ENCODE measurements at regions not wholly inside any gene's neighbourhood (a gene's known extent, or its start where the extent isn't known, plus 50 kb on each side); places are given as distances from the start of the nearest gene placed in this dataset.
"Not testable (repeated sequence)": the region's sequence is repeated elsewhere in the genome, so short reads cannot be mapped to it uniquely, and the experiment has no call there.

- no peak for DNase-seq
Observed at GRCh38 chr20:40309731-40310130, 379.3 kb downstream of the MAFB start.

GRCh38 chr20:40307997-40308396 lies 381.0 kb downstream of the MAFB start:
- no peak for DNase-seq

DNA sequence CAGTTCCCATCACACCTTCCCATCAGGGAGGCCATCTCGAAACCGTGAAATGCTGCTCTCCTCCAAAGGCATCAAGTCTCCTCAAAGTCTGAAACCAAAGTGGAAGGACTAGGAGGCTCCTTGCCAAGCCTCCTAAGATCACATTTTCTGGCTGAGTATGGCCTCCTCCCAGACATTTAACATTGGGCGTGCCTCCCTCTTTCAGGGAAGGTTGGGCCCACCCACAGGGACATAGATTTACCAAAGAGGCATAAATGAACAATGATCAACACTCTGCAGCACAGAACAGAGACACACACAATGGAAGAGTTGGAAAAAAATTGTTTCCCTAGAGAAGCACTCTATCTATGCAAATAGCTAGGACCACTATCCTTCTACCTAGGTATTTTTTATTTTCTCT lies 381.8 kb downstream of the MAFB start:
- DNase-seq = no peak

GRCh38 chr20:40305303-40305702 lies 383.7 kb downstream of the MAFB start:
- DNase-seq = no peak

DNA sequence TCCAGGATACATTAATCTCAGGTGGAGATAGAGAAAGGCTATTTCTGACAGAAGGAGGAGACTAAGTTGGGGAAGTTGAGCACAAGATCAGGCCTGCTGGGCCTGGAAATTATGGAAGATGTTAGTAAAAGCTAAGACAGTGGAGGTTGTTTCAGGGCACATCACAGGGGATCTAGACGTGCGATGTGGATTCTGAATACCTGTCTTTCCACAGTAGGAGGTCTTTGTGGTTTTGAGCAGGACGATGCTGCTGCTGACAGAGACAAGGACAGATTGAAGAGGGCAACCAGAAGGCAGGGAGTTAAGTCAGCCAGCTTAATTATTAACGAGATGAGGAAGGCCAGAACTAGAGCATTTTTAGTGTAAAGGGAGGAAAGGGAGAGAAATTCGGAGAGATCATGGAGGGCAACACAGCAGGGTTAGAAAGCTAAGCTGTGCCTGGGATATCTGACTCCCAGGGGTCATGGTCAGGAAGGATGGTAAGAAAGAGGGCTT lies 384.9 kb downstream of the MAFB start:
- DNase-seq = no peak

GRCh38 chr20:40294747-40295146 lies 394.3 kb downstream of the MAFB start:
- DNase-seq = no peak

DNA sequence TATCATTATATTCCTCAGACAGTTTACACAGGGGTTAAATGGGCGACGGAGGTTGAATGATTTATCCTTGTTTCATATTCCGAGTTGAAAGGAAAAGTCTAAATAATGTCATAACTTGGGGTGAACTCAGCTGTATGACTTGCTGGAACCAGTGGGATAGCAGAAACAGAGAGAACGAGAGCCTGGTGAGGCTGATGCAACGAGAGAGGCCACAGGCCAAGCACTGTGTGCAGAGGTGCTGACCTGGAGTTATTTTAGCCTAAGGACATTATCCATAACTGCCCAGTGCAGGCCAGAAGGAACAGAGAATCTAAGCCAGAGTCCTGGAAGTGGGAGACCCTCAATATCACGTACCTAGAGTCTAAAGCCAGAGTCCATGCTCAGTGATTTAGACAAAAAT lies 394.9 kb downstream of the MAFB start:
- no peak for DNase-seq

DNA sequence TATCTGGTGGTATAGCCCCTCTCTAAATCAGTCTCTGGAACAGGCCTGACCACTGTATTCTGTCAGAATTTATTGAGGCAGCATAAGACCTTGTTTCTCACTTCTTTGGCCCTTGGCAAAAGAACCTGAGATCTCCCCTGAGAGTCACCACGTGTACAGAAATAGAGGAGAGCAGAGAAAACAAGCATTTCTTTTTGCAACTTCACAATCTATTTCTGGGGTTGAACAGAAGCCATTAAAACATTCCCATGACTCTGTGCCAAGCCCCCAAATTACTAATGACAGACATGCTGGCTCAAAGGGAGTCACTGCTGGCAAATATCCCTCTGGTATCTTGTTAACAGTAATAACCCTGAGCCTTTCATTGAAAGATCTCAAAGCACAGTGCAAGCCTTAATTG lies 395.3 kb downstream of the MAFB start:
- no peak for DNase-seq

GRCh38 chr20:40291493-40292135 lies 397.4 kb downstream of the MAFB start:
- DNase-seq = no peak

- DNase-seq = no peak
Observed at GRCh38 chr20:40287683-40288082, 401.4 kb downstream of the MAFB start.

- DNase-seq = no peak
Observed at GRCh38 chr20:40286975-40287531, 402.0 kb downstream of the MAFB start.

DNA sequence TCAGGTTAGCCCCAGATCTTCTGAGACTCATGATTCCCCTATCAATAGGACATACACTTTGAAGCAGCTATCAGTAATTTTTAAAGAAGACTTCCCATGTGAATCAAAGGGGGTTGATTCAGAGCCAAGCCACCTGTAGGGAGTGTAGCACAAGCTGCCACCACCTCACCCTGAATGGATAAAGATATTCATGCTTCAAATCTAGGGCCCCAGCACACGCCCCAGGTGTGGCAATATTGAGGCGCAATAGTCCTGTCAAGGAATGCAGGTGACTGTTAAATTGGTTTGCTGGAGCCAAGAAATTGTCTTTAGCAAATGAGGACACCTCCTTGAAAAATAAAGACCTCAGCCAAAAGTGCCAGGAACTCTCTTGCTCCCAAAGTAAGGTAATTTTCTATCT lies 404.4 kb downstream of the MAFB start:
- DNase-seq = no peak

GRCh38 chr20:40283689-40284088 lies 405.3 kb downstream of the MAFB start:
- DNase-seq = no peak

- no peak for DNase-seq
Observed at GRCh38 chr20:40282941-40283340, 406.1 kb downstream of the MAFB start.

GRCh38 chr20:40282541-40282940 lies 406.5 kb downstream of the MAFB start:
- no peak for DNase-seq

DNA sequence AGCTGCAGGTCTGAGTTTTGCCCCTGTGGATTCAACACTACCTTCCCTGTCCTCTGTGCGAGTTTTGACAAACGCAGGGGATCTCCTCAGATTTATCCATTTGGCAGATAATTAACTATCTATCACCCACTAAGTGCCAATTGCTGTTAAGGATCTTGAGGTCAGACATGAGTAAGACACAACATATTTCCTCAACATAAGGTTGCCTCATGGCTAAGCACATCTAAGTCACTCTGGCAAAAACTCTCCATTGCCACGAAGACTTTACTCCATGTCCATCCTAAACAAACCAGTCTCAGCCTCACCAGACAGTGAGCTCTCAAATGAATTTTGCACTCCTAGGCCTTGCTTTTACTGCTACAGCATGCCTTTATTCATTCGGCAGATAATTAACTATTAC lies 408.4 kb downstream of the MAFB start:
- no peak for DNase-seq

DNA sequence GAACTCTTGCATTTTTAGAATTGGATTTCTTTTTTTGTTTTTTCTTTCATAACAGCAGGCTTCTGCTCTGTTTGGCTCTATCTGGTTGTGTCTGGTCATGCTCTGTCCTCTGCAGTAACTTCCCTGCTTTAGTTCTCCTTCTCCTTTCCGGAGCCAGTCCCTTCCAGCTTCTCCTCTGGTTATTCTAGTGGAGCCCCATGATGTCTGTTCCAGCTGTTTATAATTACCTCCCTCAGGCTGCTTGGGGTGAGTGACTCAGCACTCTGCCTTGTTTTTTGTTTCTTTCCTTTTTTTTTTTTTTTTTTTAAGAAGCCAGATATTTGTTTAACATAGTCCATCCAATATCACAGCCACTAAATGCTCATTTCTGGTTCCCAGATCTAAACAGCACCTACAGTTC lies 409.6 kb downstream of the MAFB start:
- DNase-seq = peak; percentile 35

DNA sequence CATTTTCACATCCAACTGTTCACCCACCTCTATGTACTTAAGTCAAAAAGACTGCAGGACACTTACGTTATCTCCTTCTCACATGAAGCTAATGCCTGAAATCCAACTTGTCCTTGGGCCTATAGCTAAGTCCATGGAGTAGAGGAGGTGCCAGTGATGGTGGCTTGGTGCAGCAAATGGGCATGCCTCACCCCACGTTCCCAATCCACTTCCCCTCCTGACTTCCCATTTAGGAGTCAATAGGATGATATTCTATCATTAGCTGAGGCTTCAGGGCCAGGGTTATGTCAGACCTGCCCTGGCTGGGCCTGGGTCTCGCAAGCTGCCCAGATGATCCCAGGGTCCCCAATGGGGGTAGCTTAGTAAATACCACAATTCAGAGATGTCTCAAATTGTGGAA lies 410.4 kb downstream of the MAFB start:
- no peak for DNase-seq

DNA sequence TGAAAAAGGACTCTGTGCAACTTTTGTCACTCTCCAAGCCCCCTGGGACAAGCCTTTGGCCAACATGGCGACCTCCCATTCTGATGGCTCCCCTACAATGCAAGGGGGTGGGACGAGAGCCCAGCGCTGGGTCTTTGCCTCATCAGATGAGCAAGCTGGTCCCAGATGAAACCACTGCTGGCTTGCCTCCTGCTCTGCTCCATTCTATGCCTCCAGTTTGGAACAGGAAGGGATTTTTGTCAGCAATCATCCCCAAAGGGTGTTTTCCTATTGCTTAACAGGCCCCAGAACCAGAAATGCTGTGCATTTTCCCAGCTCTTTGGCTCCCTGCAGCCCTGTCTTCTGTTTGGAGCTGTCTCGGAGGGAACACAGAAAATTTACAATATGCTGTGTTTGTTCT lies 412.7 kb downstream of the MAFB start:
- no peak for DNase-seq

DNA sequence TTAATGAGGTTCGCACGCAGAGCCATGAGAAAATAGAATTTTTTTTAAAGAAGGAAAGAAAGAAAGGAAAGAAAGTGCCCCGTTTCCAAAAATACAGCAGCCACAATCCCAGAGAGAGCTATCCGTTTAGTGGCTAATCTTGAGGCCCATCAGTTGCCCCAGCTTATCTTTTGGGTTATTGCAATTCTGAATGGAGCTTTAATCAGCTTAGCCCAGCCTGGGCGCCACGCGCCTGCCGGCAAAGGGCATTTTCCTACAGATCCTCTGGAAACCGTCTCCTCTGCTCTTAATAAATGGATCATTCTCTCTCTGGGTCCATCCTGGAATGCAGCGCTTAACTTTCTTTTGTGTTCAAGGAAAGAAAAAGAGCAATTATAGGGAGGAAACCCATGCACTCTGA lies 413.3 kb downstream of the MAFB start:
- no peak for DNase-seq

GRCh38 chr20:40274912-40275533 lies 414.0 kb downstream of the MAFB start:
- no peak for DNase-seq

DNA sequence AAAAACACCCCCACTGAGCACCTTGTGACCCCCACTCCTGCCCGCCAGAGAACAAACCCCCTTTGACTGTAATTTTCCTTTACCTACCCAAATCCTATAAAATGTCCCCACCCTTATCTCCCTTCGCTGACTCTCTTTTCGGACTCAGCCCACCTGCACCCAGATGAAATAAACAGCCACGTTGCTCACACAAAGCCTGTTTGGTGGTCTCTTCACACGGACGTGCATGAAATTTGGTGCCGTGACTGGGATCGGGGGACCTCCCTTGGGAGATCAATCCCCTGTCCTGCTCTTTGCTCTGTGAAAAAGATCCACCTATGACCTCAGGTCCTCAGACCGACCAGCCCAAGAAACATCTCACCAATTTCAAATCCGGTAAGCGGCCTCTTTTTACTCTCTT lies 419.8 kb downstream of the MAFB start:
- not testable (repeated sequence) for DNase-seq

DNA sequence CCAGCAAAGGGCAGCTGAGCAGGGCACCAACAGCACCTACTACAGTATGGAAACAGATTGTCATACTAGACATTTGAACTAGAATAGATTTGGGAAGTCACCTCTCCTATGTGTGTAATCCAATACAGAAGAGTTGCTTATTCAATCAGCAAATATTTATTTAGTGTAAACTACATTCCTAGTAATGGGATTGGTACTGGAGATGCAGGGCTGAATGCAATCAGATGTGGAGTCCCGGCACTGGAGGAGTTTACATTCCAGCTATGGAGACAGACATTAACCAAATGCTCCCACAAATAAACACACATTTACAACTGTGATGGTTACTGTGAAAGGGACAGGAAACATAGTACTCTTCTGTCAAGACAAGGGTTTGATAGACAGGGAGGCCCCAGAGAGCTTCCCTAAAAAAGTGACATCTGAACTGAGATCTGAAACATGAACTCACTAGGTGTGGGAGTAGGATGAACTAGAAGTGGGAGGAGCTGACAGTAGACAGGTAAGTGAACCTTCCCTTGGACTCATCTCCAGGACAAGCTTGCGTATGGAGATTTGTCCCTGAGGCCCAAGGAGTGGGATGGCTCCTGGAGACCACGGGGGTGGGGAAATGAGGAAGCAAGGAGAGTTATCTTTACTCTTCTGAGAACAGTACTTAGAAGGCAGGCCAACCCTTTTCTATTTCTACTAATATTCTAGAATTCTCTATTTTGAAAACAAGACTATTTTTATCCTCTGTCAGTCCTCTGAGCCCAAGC lies 420.5 kb downstream of the MAFB start:
- DNase-seq = no peak
